ENCODE measurements at regions not wholly inside any gene's neighbourhood (a gene's known extent, or its start where the extent isn't known, plus 50 kb on each side); places are given as distances from the start of the nearest gene placed in this dataset.

- TF ChIP-seq RAD21 (IDR thresholded peaks at IDR 0.05; ENCODE audit: insufficient read depth, low read depth, low read length) (no peak), REST (IDR thresholded peaks at IDR 0.05; ENCODE audit: low read depth, low read length) (no peak), RAD51 (IDR thresholded peaks at IDR 0.05) (no peak), ESRRA (IDR thresholded peaks at IDR 0.05; ENCODE audit: low read length) (no peak), SMC3 (IDR thresholded peaks at IDR 0.05; ENCODE audit: borderline replicate concordance, low read length) (no peak), RB1 (IDR thresholded peaks at IDR 0.05; ENCODE audit: borderline replicate concordance) (no peak), PRDM15 (CRISPR knock-in tag; IDR thresholded peaks at IDR 0.05) (no peak), TARDBP (IDR thresholded peaks at IDR 0.05; ENCODE audit: borderline replicate concordance) (no peak), IRF3 (IDR thresholded peaks at IDR 0.05) (no peak), NR2F1 (conservative IDR thresholded peaks at IDR 0.05) (no peak), CEBPZ (IDR thresholded peaks at IDR 0.05; ENCODE audit: low read depth, low read length) (no peak), NFYB (IDR thresholded peaks at IDR 0.05; ENCODE audit: insufficient read depth, low read depth, low read length) (no peak), SKIL (IDR thresholded peaks at IDR 0.05; ENCODE audit: low read depth, poor library complexity, severe bottlenecking) (no peak)
Measured at GRCh38 chr5:74082512-74083055, 456.6 kb downstream of the ARHGEF28 start (continued).
